ENCODE measurements at regions not wholly inside any gene's neighbourhood (a gene's known extent, or its start where the extent isn't known, plus 50 kb on each side); places are given as distances from the start of the nearest gene placed in this dataset.

- TF ChIP-seq CTCF (IDR thresholded peaks at IDR 0.05) = no peak
- TF ChIP-seq POLR2AphosphoS5 (IDR thresholded peaks at IDR 0.05) = no peak
Observed at GRCh38 chr11:69904974-69905535, 85.8 kb upstream of the FGF3 start.
